NCI-H226 (cell line): ENCODE measurements at regions not wholly inside any gene's neighbourhood (a gene's known extent, or its start where the extent isn't known, plus 50 kb on each side); places are given as distances from the start of the nearest gene placed in this dataset.
"Not testable (repeated sequence)": the region's sequence is repeated elsewhere in the genome, so short reads cannot be mapped to it uniquely, and the experiment has no call there.

Source experiments
- DNase-seq: peaks from one replicate; pipeline ENCODE4 v3.0.0-alpha.2; 2015

- no peak for DNase-seq
Observed at GRCh38 chr16:6708576-6709215, 623.9 kb upstream of the RBFOX1 start.

DNA sequence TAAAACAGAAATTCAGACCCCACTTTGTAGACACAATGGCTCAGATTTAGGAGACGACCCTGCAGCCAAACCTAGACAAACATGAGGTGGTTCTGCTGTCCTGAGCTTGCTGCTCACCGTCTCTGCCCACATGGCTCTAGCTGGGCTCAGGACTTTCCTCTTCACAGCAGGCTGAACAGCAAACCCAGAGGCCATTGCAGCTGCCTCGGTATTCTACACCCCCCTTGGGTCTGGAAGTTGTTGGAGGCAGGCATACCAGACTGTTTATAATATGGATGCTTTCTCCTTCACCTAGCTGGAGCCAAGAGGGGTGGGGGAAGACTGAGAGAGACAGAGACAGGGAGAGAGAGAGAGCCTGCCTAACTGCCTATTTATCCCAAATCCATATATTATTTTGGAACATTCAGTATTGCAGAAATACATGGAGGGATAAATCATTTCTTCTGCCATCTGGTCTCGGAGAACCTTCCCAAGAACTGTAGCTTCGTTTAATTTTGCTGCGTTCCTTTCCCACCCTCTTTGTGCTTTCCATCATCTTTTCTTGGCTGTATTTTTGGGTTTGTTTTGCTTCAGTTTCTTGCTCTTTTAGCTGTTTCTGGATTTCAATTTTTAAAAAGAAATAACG lies 628.2 kb upstream of the RBFOX1 start:
- DNase-seq: no peak

DNA sequence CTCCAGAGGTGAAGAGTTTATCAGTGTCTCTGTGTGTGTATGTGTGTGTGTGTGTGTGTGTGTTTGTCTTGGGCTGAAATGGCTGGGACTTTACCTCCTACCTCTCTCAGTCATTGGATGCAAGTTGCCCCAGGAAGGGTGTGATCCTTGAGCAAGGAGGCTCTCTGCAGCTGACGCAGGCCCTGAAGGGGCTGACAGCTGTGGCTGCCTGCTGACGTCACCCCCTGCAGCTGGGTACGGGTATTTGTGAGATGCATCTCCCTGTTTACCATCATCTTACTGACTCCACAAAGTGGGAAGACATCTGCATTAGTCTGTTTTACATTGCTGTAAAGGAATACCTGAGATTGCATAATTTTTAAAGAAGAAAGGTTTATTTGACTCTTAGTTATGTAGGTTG lies 631.5 kb upstream of the RBFOX1 start:
- DNase-seq: no peak

DNA sequence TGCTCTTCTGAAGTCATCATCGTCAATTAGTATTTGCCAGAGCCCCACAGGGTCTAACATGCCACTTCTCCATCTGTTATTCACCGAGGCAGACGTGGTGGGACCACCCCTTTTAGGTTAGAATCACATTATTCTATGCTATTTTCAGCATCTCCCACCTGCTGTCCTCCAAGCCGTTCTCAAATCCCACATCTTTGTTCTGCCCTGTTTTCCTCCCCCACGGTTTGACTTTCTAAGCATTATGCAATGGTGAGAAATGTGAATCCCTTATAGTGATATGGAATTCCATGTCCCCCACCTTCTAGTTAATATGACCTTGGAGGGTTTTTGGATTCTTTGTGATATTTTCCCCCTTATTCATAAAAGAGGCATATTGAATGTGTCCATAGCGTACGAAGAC lies 634.1 kb upstream of the RBFOX1 start:
- no peak for DNase-seq

- no peak for DNase-seq
Observed at GRCh38 chr16:6695666-6696065, 637.0 kb upstream of the RBFOX1 start.

- no peak for DNase-seq
Observed at GRCh38 chr16:6694636-6695035, 638.0 kb upstream of the RBFOX1 start.

GRCh38 chr16:6693418-6693817 lies 639.2 kb upstream of the RBFOX1 start:
- DNase-seq: not testable (repeated sequence)

GRCh38 chr16:6692874-6693273 lies 639.8 kb upstream of the RBFOX1 start:
- DNase-seq: no peak

DNA sequence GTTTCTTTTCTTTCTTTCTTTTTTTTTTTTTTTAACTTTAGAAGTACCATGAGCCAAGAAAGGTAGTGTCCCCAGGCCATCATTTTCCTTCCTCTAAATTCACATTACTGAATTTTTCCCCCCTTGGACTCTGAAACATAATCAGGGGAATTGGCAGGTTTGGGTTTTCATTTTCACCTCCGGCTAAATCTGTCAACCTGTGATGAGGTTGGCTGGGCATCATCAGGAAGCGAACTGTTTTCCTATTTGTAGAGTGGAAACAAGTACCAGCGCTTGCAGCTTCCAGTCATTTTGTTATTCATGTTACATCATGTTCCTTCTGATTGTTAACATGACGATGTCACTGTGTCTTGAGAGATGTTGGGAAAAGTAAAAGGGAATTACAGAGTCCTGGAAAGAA lies 641.9 kb upstream of the RBFOX1 start:
- no peak for DNase-seq

DNA sequence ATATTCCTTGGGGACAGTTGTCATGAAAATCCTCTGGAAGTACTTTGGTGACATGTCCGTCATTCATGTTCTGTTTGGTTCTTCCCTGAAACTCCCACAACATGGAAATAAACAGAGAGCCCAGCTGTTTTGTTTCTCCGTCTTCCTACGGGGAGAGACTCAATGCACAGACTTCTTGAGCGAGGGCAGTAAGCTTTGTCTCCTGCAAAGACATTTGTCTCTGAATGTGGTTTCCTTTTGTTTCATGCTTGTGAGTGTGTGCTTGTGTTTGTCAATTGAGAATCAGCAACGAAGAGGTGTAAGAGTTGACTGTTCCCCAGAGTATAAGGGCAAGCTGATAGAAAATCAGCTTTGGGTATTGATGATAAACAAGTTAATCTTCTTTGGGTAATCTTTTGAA lies 643.0 kb upstream of the RBFOX1 start:
- no peak for DNase-seq

DNA sequence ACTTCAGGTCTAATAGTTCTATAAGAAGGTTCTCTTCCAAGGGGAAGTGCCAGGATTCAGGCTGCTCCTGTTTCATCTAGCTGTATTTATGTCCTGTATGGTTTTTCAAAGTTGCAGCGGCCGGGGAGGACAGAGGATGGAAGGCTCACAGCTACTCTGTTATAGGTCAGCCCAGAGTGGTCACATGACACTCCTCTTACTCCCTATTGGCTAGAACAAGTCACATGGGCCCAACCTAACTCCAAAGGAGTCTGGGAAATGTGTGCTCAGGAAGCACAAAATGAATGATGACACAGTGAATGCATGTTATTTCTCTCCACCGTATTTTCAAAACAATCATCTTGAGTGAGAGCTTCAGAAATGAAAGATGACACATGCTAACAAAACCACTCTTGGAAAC lies 645.1 kb upstream of the RBFOX1 start:
- DNase-seq: no peak

GRCh38 chr16:6684076-6684673 lies 648.5 kb upstream of the RBFOX1 start:
- DNase-seq: no peak

DNA sequence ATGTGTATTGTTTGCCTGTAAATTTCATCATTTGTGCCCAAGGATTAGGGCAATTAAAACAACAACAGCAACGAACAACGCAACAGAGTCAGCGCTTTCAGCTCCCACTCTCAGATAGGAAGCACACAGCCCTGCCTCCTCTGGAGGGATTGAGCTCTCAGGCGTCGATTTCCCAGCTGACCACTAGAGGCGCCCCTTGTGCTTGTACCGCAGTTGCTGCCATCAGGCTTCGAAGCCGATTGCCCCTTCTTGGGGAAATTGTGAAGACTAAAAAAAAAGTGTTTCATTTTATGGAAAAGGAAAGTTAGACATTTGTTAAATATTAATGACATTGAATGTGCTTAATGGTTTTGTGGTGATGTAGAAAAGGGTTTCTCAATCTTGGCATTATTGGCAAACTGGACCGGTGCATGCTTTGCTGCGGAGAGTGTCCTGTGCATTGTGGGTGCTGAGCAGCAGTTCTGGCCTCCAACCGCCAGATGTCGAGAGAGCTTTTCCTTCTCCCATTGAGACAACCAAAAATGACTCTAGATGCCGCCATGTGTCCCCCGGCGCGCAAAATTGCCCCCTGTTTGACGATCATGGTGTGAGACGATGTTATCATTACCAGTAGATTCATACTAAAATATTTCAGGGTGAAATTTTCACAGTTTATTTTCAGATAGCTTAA lies 650.4 kb upstream of the RBFOX1 start:
- DNase-seq: no peak

- DNase-seq: no peak
Observed at GRCh38 chr16:6678586-6678985, 654.1 kb upstream of the RBFOX1 start.

GRCh38 chr16:6674071-6674470 lies 658.6 kb upstream of the RBFOX1 start:
- no peak for DNase-seq

DNA sequence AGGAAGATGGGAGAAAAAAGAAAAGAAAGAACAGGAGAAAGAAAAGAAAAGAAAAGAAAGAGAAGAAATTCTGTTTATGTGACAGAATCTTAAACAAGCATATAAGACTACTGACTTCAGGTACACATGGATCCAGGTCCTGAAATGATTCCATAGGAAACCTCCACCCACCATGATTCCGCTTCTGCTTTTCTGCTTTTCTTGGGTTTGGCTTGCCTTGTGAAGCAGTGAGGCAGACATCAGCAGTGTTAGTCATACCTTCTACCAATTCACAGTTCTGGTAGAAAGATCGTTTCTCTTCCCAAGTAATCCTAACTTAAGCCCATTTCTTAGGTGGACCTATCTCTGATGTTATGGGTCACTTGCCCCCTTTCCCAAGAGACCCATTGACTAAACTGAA lies 660.1 kb upstream of the RBFOX1 start:
- no peak for DNase-seq

DNA sequence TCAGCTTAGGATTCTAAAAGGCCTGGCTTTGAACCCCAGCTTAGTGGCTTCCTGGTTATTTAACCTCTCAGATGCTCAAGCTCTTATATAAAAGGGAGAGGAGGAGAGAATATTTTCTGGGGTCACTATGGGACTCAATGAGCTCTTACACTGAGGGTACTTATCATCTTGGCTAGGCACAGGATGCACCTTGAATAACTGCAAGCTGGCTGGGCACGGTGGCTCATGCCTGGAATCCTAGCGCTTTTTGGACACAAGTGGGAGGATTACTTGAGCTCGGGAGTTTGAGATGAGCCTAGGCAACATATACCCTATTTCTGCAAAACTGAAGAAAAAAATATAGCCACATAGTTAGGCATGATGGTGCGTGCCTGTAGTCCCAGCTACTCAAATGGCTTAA lies 665.3 kb upstream of the RBFOX1 start:
- no peak for DNase-seq

GRCh38 chr16:6665126-6665525 lies 667.5 kb upstream of the RBFOX1 start:
- DNase-seq: no peak

DNA sequence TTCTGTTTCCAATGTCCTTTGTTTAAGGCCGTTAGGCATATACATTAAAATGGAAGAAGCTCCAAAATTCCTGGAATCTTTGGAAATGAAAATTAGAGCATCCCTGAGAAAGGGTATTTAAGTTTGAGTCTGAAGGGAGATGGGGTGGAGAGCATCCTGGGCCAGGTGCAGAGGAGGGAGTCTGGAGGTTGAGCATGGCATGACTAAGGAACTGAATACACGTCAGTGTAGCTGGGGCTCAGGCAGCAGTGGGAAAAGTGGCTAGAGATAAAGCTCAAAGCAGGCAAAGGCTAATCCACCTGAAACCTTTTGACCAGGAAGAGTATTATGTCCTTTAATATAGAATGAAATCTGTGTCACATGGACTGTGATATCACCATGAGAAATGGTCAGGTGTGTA lies 669.0 kb upstream of the RBFOX1 start:
- no peak for DNase-seq

DNA sequence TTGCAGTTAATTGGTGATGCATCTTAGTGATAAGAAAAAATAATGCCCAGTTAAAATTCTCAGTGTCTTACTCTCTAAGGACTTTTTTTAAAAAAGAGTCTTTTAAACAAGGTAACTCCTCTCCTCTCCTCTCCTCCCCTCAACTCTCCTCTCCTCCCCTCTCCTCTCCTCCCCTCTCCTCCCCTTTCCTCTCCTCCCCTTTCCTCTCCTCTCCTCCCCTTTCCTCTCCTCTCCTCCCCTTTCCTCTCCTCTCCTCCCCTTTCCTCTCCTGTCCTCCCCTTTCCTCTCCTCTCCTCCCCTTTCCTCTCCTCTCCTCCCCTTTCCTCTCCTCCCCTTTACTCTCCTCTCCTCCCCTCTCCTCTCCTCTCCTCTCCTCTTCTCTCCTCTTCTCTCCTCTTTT lies 675.9 kb upstream of the RBFOX1 start:
- no peak for DNase-seq

- DNase-seq: no peak
Observed at GRCh38 chr16:6646891-6647290, 685.8 kb upstream of the RBFOX1 start.

- no peak for DNase-seq
Observed at GRCh38 chr16:6645768-6646568, 686.7 kb upstream of the RBFOX1 start.

- no peak for DNase-seq
Observed at GRCh38 chr16:6644916-6645315, 687.7 kb upstream of the RBFOX1 start.
